MM.1S (cell line): ENCODE measurements at regions not wholly inside any gene's neighbourhood (a gene's known extent, or its start where the extent isn't known, plus 50 kb on each side); places are given as distances from the start of the nearest gene placed in this dataset.

Source experiments
- CTCF ChIP-seq: fragments of 300-600 bp; sonication (generic); IDR thresholded peaks from 2 replicates; pipeline ENCODE4 v1.5.1; 2016; ENCODE audit warnings: antibody characterized with exemption, low read length, mixed read lengths
- EZH2 ChIP-seq: fragments of 300-600 bp; sonication (generic); optimal IDR thresholded peaks from 2 replicates; pipeline ENCODE3; 2017; ENCODE audit warnings: low read depth, mild to moderate bottlenecking, antibody characterized with exemption, low read length, mixed read lengths

- TF ChIP-seq CTCF (no peak), EZH2 (no peak)
These were observed 225.6 kb upstream of the FGGY start for GRCh38 chr1:59071289-59071688.
